HK-2 (cell line): ENCODE measurements at regions not wholly inside any gene's neighbourhood (a gene's known extent, or its start where the extent isn't known, plus 50 kb on each side); places are given as distances from the start of the nearest gene placed in this dataset.

Experiments used
- DNase-seq: peaks from one replicate; pipeline ENCODE4 v3.0.0-alpha.2; 2018; ENCODE audit not compliant: unreplicated experiment

DNA sequence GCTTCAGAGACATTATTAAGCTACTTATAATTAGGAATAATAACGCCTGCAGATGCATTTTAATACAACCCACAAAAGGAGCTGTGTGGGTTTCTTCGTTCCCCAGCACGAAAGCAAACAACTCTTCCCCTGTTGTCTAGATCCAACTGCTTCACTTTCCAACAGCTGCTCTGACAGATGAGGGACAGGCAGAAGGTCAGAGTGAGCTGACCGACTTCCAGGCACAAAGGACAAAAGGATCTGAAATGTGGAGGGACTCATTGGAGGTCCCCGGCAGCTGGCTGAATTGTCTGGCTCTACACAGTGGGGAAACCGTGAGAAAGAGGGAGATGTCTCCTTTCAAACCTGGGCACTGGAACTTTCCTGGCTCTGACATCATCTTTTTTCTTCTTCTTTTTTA is 79.1 kb upstream of the ALDH1B1 start:
- DNase-seq: no peak

DNA sequence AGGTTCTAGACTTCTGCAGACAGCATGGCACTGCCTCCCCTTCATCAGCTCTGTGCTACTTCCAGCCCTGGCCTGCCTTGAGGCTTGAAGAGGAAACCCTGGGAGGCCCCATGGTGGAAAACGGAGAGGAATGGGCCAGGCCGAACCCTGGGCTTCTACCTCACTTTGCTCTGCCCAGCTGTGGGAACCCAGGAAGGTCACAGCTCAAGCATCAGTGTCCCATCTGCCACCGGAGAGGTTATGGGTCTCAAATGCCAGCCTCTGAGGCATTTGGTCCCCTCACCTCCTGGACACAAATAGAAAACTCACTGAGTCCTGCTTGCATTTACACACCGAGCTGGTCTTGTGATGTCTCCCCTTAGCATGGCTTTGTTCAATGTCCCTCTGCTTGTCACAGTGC is 80.1 kb upstream of the ALDH1B1 start:
- DNase-seq: no peak

DNA sequence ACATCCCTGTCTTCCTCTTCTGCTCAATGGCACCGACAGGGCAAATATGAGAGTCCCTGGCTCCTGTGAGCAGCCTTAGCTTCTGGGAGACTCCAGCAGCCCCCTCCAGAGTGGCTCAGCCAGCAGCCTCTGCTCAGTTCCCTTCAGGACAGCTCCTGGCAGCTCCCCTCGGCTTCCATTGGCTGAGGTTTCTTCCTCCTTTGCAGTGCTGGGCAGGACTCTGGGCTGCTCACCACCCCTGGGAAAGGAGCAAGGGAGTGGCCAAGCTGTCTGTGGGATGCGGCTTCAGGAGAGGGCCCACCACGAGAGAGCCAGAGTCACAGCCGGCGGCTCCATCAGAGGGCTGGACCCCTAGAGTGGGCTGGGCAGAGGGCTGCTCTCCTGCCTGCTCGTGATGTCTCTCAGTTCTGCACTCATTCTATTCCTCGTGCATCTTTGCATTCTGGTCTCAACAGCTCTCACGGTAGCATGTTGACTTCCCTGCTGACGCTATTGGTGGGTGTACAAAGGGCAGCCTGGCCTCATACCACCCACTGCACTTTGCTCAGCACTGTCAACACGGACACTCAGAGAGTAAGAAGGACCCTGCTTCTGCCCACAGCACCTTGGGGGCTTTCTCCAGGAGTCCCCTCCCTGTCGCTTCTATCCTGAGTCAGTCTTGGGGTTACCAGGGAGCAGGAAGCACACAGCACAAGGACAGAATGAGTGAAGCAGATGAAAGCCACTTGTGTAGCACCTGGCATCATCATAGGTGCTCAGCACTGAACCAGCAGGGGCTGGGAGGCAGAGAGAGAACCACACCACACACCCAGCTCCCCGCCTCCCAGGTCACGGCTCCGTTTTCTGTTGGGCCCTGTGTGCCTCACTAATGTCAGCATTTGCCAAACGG is 80.9 kb upstream of the ALDH1B1 start:
- peak; percentile 6 for DNase-seq

DNA sequence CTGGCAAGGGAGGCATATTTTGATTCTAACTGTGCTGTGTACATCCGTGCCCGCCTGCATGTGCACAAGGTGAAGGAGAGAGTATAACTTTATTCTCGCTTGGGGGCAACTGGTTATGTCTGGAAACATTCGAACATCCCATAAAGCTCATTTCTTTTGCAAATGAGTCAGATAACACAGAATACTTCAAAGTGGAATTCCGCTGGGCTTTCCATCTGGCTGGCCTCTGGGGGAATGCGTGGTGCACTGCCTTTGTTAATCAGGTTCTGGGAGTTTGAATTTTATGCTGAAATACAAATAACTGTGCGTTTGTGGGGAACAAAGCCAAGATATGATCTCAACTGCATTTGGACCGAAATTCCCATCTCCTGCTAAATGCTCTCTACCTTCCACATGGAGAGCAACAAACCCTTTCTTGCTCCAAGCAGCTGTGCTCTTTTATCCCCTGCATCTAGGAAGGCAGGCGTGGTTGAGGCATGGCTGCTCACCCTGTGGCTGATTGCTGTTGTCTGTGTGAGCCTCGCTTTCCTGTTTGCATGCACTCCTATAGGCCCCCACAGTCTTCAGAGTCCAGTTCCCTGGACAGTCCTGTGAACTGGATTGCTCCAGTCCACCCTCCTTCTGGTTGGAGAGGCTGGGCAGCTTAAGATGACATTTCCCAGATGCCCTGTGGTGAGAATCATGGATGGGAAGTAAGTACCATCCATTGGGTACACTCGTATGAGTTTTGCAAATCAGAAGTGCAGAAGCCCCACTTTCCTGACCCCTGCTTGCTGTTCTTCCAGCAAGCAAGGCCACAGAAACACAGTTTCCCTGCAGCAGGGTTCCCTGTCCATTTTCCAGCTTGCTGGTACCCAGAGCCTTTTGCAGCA is 82.9 kb upstream of the ALDH1B1 start:
- no peak for DNase-seq

DNA sequence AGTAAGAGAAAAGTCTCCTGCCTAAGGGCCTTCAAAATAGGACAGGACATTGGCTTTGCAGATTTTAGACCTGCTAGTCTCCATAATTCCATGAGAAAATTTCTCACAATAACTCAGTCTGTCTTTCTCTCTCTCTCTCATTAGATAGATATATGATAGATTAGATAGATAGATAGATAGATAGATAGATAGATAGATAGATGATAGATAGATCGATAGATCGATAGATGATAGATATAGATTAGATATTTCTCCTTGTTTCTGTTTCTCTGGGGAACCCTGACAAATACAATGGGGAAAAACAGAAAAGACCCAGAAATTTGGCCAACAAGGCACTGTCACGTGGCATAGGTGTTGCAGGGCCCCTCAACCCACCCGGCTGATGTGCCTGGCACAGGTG is 84.4 kb upstream of the ALDH1B1 start:
- DNase-seq: no peak

DNA sequence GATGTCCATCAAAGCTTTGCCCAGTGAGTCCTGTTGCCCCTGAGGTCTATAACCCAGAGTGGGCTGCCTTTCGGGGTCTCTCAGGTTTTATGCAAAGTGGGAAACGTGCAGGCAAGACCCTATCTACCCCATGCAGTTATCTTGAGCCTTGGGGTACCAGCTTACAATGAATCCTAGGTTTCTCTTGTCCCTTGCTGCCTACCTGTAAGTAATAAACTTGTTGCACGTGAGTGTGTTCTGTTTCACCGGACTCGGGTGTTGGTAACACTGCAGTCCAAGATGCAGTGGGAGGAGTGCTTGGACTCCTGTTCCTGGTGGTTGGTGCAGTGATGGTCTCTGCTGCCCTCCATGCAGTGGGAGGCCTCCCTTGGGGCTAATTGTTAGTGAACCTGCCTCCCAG is 85.6 kb upstream of the ALDH1B1 start:
- no peak for DNase-seq

DNA sequence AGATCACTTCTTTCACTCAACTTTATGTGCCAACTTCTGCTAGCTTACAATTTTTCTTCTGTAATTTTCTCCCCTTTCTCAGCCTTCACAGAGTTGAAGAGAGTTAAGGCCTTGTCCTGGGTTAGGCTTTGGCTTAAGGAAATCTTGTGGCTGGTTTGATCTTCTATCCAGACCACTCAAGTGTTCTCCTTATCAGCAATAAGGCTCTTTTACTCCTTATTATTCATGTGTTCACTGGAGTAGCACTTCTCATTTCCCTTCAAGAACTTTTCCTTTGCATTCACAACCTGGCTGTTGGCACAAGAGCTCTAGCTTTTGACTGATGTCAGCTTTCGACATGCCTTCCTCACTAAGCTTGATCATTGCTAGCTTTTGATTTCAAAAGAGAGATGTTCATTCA is 86.9 kb upstream of the ALDH1B1 start:
- no peak for DNase-seq

DNA sequence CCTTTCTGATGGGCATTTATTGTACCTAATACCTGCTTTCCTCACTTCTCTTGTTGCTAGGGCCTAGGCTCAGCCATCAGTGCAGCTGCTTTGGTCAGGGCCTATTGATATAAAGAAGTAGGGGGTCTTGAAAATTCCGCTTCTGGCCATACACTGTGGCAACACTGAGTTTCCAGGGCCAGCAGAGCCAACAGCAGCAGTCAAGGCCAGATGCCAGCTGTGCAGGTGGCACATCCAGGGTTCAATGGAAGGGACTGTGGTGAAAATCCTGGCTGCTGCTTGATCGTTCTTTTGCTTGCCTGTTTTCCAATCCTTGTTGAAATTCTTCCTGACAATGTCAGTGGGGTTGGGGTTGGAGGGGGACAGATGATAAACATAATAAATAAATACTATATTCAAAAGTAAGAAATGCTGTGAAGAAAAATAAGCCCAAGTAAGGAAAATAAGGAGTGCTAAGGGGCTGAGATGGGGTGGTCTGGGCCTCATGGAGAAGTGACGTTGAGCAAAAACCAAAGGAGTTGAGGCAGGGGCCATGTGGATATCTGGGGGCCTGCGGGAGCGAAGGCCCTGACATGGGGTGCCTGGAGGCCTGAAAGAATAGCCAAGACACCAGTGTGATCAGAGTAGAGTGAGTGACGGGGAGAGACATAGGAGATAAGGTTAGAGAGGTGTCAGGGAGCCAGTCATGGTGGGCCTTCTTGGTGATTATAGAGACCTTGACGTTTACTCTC is 91.0 kb upstream of the ALDH1B1 start:
- no peak for DNase-seq

DNA sequence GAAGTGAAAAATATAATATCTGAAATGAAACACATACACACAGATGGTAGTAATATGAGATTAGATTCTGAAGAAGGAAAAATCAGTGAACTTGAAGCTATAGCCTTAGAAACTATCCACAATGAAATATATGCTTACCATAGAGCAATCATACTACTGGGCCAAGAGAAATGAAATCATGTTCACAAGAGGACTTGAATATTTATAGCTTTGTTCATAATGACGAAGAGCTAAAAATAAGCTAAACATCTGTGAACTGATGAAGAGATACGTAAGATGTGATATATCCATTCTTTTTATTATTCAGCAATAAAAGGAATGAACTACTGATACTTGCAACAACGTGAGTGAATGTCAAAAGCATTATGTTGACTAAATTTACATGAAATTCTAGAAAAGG is 92.6 kb upstream of the ALDH1B1 start:
- no peak for DNase-seq

DNA sequence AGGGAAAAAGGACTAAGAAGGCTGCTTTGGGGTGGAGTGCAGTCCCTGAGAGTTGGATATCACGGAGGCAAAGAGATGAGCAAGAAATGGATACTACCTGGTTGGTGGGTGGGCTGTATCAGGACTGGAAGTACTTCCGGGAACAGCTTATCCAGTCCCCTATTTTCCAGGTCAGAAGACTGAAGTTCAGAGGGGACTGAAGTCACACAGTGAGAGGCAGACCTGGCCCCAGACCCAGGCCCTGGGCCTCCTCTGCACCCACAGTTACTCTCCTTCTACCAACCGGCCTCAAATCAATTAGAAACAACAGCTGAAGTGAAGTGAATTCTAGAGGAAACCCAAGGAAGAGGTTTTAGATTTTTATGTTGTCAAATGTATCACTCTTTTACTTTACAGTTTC is 93.6 kb upstream of the ALDH1B1 start:
- DNase-seq: no peak

DNA sequence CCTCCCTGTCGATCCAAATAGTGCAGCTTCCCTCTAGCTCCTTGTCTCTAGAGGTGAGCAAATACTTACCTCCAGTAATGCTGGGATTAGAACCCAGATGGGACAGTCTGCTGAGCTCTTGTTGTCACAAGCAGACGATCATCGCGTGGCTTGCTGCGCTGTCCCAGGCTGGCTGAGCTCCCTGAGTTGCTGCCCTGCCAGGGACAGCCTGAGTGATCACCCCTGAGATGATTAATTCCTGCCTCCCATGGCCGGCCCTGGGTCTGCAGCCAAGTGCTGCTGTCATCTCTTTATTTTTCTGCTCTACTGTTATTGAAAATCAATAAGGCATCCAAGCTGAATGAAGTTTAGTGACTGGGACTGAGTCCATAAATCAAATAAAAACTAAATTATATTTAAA is 94.0 kb upstream of the ALDH1B1 start:
- DNase-seq: no peak

DNA sequence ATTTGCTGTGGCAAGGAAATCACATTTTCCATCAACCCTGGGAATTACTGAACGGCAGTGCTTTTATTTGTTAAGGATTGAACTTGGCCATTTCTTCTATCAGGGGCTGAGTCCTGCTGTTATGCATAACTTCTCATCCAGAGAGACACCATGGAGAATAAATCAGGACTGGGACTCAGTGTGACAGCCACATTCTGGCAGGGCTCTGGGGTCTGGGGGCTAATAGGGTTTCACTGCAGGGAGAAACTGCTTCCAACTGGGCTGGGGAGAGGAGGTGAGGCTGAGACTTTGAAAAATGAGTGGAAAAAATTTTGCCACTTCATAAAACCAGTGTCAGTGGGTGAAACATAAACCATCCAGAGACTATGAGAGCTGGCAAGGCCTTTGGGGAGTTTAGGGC is 95.7 kb upstream of the ALDH1B1 start:
- no peak for DNase-seq

DNA sequence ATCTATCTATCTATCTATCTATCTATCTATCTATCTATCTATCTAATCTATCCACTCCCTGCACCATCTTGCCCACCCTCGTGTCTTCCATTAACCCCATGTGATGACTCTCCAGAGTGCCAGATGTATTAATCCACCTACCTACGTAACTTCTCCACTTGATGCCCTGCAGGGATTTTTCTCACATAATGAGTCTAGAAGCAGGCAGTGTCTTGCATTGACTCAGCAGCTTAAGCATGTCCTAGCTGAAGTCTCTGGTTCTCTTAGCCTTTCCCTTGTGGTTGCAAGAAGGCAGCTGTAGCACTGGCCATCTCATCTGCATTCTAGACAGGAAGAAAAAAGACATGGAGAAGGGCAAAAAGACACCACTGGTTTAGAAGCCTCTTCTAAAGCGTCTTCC is 96.7 kb upstream of the ALDH1B1 start:
- no peak for DNase-seq

DNA sequence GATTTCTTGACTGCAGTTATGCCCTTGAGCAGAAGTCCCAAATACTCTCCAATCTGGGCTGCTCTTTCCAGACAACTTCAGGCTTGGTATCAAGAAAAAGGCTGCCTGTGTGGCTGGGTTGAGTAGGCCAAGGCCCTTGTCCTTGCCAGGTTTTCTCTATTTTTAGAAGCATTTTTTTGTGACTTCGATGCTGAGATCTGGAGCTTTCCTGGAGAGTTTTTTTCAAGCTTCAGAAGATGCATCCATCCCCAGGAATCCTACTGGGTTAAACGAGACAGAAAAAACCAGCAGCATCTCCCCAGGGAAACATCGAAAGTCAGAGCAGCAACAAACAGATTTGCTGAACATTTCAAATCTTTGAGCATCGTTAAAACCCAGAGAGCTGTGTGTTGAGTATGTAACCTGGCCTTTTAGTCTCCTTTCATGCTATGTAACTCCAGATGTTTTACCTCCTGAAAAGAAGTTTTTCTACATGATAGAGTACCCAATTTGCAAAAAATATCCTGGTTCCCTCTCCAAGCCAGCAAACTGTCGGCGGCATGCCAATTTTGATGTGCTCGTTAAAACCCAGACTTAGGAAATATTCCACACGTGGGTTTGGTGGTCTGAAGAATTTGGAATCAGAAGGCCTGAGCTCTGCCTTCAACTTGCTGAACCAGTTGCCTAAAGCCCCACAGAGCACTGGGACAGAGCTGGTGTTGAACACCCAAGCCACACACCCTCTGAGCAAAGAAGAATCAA is 98.1 kb upstream of the ALDH1B1 start:
- DNase-seq: no peak

DNA sequence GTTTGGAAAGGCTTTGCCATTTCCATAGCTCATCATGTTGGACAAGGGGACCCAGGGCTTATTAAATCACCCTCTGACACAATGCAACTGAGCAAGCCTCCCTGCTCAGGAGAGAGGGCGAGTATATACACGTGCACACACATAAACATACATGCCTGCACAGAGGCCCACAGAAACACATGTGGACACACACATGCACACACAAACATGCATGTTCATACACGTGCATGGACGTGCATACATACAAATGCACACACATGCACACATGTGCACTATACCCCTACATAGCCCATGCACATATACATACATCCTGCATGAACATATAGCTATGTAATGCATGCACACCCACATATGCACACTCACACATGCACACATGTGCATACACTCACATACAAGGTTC is 99.5 kb upstream of the ALDH1B1 start:
- no peak for DNase-seq

DNA sequence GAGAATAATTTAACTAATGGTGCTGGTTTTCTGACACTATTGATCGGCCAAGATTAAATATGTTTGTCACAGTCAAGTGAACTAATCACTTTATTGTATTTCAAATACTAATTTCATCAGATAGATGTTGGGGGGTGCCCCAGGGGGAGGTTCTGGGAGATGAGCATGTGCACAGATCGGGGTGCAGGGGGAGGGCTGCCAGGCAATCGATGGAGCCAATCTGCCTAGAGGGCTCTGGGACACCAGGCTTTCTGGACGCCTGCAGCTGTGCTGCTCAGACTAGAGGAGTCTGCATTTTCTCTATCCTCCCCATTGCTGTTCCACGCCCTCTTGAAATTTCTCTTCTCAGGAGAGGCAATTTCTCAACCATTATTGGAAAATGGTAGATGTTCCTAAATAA is 100.0 kb upstream of the ALDH1B1 start:
- no peak for DNase-seq

DNA sequence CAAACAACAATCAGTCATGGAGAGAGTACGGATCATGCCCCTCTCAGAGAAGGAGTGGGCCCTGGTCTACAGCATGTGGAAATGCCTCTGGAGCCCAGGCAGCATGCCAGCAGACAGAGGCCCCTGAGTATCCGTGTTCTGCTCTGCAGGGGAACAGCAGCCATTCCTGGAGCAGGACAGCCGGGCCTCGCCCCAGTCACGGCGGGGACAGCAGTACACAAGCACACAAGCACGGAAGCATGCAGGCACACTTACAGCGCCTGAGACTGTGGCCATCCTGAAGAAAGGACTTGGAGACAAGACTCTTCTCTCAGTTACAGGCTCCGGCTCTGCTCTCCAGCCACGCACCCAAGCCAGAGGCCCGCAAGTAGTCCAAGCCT is 102.6 kb upstream of the ALDH1B1 start:
- no peak for DNase-seq

DNA sequence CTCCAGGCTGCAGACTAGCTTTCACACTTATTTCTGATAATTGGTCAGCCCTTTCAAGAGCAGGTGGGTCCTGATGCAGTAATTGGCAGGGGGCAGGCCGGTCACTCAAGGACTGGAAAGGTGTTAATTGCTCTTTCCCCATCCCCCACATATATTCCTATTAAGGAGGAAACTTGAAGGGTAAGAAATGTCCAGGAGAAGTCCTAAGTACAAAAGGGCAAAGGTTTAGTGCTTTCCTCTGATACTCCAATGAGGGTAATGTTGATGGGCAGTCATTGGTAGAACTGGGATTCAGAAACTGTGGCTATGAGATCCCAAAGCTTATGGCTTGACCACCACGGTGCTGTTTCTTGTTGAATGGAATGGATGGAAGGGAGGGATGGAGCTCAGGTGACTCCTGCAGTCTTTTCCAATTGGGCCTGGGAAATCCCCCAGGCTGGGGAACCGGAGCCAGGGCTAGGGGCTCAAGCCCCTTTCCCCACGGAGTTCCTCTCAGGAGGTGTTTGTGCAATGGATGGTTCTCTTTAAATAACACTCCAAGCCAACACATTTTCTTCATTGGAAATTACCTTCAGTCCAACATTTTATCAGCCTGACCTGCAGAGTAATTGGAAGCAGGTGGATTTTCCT is 103.2 kb upstream of the ALDH1B1 start:
- DNase-seq: no peak

DNA sequence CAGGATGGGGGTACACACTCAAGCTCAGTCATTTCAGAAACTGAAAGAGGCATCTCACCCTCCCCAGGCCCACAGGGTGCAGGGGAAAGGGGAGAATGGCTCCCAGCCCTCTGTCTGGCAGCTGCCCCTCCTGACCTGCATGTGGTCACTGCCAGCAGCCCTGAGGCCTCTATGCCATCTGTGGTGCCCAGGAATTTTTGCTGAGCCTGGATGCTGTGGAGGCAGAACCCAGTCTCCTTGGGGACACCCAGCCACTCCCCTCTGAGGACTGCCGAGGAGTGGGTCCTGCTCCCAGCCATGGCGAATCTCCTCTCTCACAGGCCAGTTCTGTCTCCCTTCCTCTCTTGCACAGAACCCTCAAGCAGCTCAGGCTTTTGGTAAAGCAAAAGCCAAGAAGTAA is 104.0 kb upstream of the ALDH1B1 start:
- no peak for DNase-seq

DNA sequence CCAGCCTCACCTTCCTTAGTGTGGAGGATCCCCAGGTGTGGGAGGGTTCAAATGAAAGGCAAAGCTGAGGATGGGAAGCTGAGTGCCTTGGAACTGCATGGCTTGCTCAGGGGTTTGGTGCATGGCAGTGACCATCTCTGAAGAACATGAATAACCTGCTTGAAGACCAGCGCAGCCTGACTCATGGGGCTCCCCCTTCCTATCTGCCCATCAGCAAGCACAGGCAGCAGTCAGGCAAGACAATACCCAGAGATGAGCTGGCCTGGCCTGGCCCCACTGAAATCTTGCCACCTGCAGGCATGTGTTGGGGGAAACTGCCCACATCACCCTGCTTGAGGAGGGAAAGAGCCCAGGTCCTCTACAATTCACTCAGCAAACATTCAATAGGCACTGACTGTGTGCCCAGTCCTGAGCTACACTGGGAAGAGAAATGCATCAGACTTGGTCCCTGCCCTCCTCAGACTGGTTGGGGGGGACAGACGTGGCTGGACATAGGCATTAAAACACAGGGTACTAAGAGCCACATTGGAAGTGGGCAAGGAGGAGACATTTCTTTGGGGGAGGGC is 105.0 kb upstream of the ALDH1B1 start:
- no peak for DNase-seq

DNA sequence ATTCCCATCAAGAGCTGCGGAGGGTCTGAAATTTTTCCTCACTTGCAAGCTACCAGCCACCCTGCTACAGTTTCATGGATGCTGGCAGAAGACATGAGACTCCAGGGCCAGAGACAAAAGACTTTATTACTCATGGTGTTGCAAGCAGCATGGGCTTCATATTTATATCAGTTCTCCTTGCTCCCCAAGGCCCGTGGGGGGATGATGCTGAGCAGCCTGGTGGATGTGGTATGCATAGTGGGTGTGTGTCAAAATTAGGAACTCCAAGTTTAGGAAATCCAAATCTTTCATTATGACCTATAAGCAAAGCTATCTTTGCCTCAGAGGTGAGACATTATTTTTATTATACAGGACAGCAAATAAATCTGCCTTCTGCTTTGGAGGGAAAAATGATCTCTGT is 105.7 kb upstream of the ALDH1B1 start:
- DNase-seq: no peak
